Hindlimb muscle (tissue), 1 donor: ENCODE measurements at regions not wholly inside any gene's neighbourhood (a gene's known extent, or its start where the extent isn't known, plus 50 kb on each side); places are given as distances from the start of the nearest gene placed in this dataset.
"Not testable (repeated sequence)": the region's sequence is repeated elsewhere in the genome, so short reads cannot be mapped to it uniquely, and the experiment has no call there.

Experiments
- DNase-seq: peaks from one replicate; pipeline ENCODE4 v3.0.0-alpha.2; 2013

- peak; percentile 48 for DNase-seq
Measured at GRCh38 chr4:126604268-126604867, 1028.4 kb upstream of the INTU start.

- no peak for DNase-seq
Measured at GRCh38 chr4:126610933-126611332, 1021.8 kb upstream of the INTU start.

- DNase-seq, result no peak
Measured at GRCh38 chr4:126611900-126612299, 1020.9 kb upstream of the INTU start.

- DNase-seq, result no peak
Measured at GRCh38 chr4:126614356-126614855, 1018.4 kb upstream of the INTU start.

- DNase-seq, result no peak
Measured at GRCh38 chr4:126616795-126617194, 1016.0 kb upstream of the INTU start.

GRCh38 chr4:126627255-126627654 lies 1005.5 kb upstream of the INTU start:
- no peak for DNase-seq

- no peak for DNase-seq
Measured at GRCh38 chr4:126628933-126629332, 1003.8 kb upstream of the INTU start.

- peak; percentile 84 for DNase-seq
Measured at GRCh38 chr4:126630230-126630629, 1002.5 kb upstream of the INTU start.

GRCh38 chr4:126633306-126633705 lies 999.5 kb upstream of the INTU start:
- DNase-seq, result no peak

- DNase-seq, result no peak
Measured at GRCh38 chr4:126637706-126638105, 995.1 kb upstream of the INTU start.

GRCh38 chr4:126647320-126647719 lies 985.4 kb upstream of the INTU start:
- DNase-seq, result no peak

GRCh38 chr4:126647756-126648397 lies 984.9 kb upstream of the INTU start:
- no peak for DNase-seq

- DNase-seq, result no peak
Measured at GRCh38 chr4:126658411-126658810, 974.3 kb upstream of the INTU start.

GRCh38 chr4:126661194-126661593 lies 971.6 kb upstream of the INTU start:
- DNase-seq, result no peak

- no peak for DNase-seq
Measured at GRCh38 chr4:126664839-126665238, 967.9 kb upstream of the INTU start.

- not testable (repeated sequence) for DNase-seq
Measured at GRCh38 chr4:126670038-126670437, 962.7 kb upstream of the INTU start.

GRCh38 chr4:126678618-126679017 lies 954.1 kb upstream of the INTU start:
- DNase-seq, result no peak

GRCh38 chr4:126679303-126679702 lies 953.5 kb upstream of the INTU start:
- no peak for DNase-seq

GRCh38 chr4:126682250-126682649 lies 950.5 kb upstream of the INTU start:
- DNase-seq, result no peak

- DNase-seq, result no peak
Measured at GRCh38 chr4:126686491-126686890, 946.3 kb upstream of the INTU start.

- DNase-seq, result peak; percentile 14
Measured at GRCh38 chr4:126687655-126688358, 945.0 kb upstream of the INTU start.

GRCh38 chr4:126691797-126692196 lies 941.0 kb upstream of the INTU start:
- DNase-seq, result no peak

- DNase-seq, result no peak
Measured at GRCh38 chr4:126697748-126698147, 935.0 kb upstream of the INTU start.

GRCh38 chr4:126698224-126698623 lies 934.5 kb upstream of the INTU start:
- no peak for DNase-seq
